Adrenal gland (tissue), 9 donors: ENCODE measurements at regions not wholly inside any gene's neighbourhood (a gene's known extent, or its start where the extent isn't known, plus 50 kb on each side); places are given as distances from the start of the nearest gene placed in this dataset.

Source experiments
- DNase-seq, 7 donors: peaks; one replicate each; pipeline ENCODE4 v3.0.0-alpha.2; 2019 to 2020
- H3K27ac ChIP-seq, 5 donors: fragments of 200-600 bp; sonication (generic) in 4 of 5; 1 replicate in 3 of 5; 2 replicates in 2 of 5; pipeline versions ENCODE4 v1.5.1 to v1.8.0; 2016 to 2020; ENCODE audit warnings: mild to moderate bottlenecking in 1 of 5
- H3K27me3 ChIP-seq: fragments of 200-600 bp; 2 replicates; pipeline ENCODE4 v1.8.0; 2021
- H3K36me3 ChIP-seq, 2 donors: fragments of 200-600 bp; replicated peaks in 1 of 2; 1 replicate in 1 of 2; 2 replicates in 1 of 2; pipeline versions ENCODE4 v1.5.1 to v1.8.0; 2018 to 2022
- H3K4me1 ChIP-seq, 2 donors: fragments of 200-600 bp; replicated peaks in 1 of 2; 1 replicate in 1 of 2; 2 replicates in 1 of 2; pipeline versions ENCODE4 v1.5.1 to v1.8.0; 2018 to 2021
- H3K4me3 ChIP-seq, 4 donors: fragments of 200-600 bp; sonication (generic) in 3 of 4; one replicate each; pipeline ENCODE4 v1.5.1; 2016 to 2018
- H3K9me3 ChIP-seq, 3 donors: fragments of 200-600 bp; sonication (generic) in 1 of 3; replicated peaks in 1 of 3; 1 replicate in 2 of 3; 2 replicates in 1 of 3; pipeline versions ENCODE4 v1.5.1 to v1.8.0; 2016 to 2021
- POLR2A ChIP-seq, 2 donors: fragments of 450-650 bp; IDR thresholded peaks; one replicate each; pipeline ENCODE4 v1.6.1; 2017; ENCODE audit warnings: antibody characterized with exemption in 2 of 2, mild to moderate bottlenecking in 2 of 2, moderate library complexity in 1 of 2
- WGBS, 4 donors: extraction: QIAGEN DNeasy Blood & Tissue Kit in 2 of 4; methylation state at CpG; one replicate each; pipeline versions ENCODE4 v1.1.5 to v1.1.7; 2013 to 2017; 5-methylcytosine and 5-hydroxymethylcytosine counted together
- intact Hi-C, 2 donors: fragments of 100-400 bp; cut with DNase I; formaldehyde crosslinking; loops; one replicate each; pipeline versions ENCODE4 v1.14.1 to v1.15.0; 2022 to 2023
- TF ChIP-seq, protein P1 (sequence below), 6 experiments: fragments of 450-650 bp in 4 of 6; fragments of 200-600 bp in 2 of 6; sonication (generic) in 1 of 6; IDR thresholded peaks; 1 replicate in 5 of 6; 2 replicates in 1 of 6; pipeline versions ENCODE4 v1.5.1 to v1.8.0; 2016 to 2021; ENCODE audit warnings: antibody characterized with exemption in 6 of 6, mild to moderate bottlenecking in 2 of 6, moderate library complexity in 1 of 6
- donor health status: healthy with polysubstance abuse.
- donor health status: Bipolar disorder and iron deficiency.
- donor health status: DM: yes; HTN: yes; CAD: no.
- donor health status: DM: no; HTN: no; CAD: no.
- donor health status: DM: no; HTN: no; CAD: no.

GRCh38 chr2:128486640-128487375 is 168.1 kb upstream of the HS6ST1 start:
- WGBS, 4 donors, result 83 to 91% (median 86%) methylated on average over 8 to 15 of the region's 15 CpGs
- peak in 2 of 7 donors; percentile 3 to 15 for DNase-seq
- Histone ChIP-seq H3K4me3 (no peak overlapping the region), H3K36me3 (no peaks in the 10 kb centered on the region), H3K9me3 (no peaks in the 10 kb centered on the region), H3K4me1 (no peaks in the 10 kb centered on the region), H3K27ac (no peak overlapping the region), H3K27me3 (no peaks in the 10 kb centered on the region)
- no peak for TF ChIP-seq POLR2A (IDR thresholded peaks at IDR 0.05)
- TF ChIP-seq, protein P1, sequence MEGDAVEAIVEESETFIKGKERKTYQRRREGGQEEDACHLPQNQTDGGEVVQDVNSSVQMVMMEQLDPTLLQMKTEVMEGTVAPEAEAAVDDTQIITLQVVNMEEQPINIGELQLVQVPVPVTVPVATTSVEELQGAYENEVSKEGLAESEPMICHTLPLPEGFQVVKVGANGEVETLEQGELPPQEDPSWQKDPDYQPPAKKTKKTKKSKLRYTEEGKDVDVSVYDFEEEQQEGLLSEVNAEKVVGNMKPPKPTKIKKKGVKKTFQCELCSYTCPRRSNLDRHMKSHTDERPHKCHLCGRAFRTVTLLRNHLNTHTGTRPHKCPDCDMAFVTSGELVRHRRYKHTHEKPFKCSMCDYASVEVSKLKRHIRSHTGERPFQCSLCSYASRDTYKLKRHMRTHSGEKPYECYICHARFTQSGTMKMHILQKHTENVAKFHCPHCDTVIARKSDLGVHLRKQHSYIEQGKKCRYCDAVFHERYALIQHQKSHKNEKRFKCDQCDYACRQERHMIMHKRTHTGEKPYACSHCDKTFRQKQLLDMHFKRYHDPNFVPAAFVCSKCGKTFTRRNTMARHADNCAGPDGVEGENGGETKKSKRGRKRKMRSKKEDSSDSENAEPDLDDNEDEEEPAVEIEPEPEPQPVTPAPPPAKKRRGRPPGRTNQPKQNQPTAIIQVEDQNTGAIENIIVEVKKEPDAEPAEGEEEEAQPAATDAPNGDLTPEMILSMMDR (IDR thresholded peaks at IDR 0.05), result no peak
- intact Hi-C loops, result no loop called here

- no peak for TF ChIP-seq POLR2A (IDR thresholded peaks at IDR 0.05)
- TF ChIP-seq, protein P1 (IDR thresholded peaks at IDR 0.05), result no peak
- Histone ChIP-seq H3K4me1 (no peaks in the 10 kb centered on the region), H3K9me3 (no peaks in the 10 kb centered on the region), H3K4me3 (no peak overlapping the region), H3K27me3 (no peaks in the 10 kb centered on the region), H3K36me3 (no peaks in the 10 kb centered on the region), H3K27ac (no peak overlapping the region)
- WGBS, 4 donors, result 70 to 79% (median 72%) methylated on average over 3 of the region's 3 CpGs
- intact Hi-C loops, result no loop called here
- peak in 2 of 7 donors; percentile 6 to 14 for DNase-seq
Observed at GRCh38 chr2:128487650-128488387, 169.2 kb upstream of the HS6ST1 start.

DNA sequence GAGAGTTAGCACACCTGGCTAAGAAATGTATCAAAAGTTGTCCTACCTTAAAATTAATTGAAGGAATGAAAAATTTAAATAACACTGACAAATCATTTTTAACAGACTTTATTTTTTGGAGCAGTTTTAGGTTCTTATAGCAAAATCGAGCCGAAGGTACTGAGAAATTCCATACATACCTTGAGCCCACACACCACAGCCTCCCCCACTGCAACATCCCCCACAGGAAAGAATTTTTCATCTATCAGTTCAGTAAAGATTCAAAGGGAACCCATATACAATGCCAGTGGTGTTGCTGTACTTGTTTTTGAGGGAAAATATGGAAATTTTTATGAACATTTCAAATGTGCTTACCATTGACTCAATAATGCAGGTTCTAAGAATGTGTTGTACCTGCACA is 169.8 kb upstream of the HS6ST1 start:
- Histone ChIP-seq H3K4me3 (no peak overlapping the region), H3K27me3 (no peaks in the 10 kb centered on the region), H3K27ac (no peak overlapping the region), H3K9me3 (no peaks in the 10 kb centered on the region), H3K36me3 (no peaks in the 10 kb centered on the region), H3K4me1 (no peaks in the 10 kb centered on the region)
- TF ChIP-seq POLR2A (IDR thresholded peaks at IDR 0.05), result no peak
- TF ChIP-seq, protein P1 (IDR thresholded peaks at IDR 0.05), result no peak
- intact Hi-C loops, result no loop called here
- no peak for DNase-seq
- WGBS, 4 donors, result 78 to 93% (median 91%) methylated on average over 2 of the region's 2 CpGs

- Histone ChIP-seq H3K27me3 (no peaks in the 10 kb centered on the region), H3K27ac (no peak overlapping the region), H3K36me3 (no peaks in the 10 kb centered on the region), H3K9me3 (no peaks in the 10 kb centered on the region), H3K4me1 (peaks cover 0 to 8% of the 10 kb centered on the region in 2 donors), H3K4me3 (no peak overlapping the region)
- WGBS, 4 donors, result 50 to 70% (median 58%) methylated on average over 9 of the region's 9 CpGs
- TF ChIP-seq POLR2A (IDR thresholded peaks at IDR 0.05), result no peak
- TF ChIP-seq, protein P1 (IDR thresholded peaks at IDR 0.05), result no peak
- peak in 2 of 7 donors; percentile 4 to 7 for DNase-seq
- intact Hi-C loops, result no loop called here
Observed at GRCh38 chr2:128489526-128490273, 171.0 kb upstream of the HS6ST1 start.
